Cardiac fibroblast (primary cell): ENCODE measurements at regions not wholly inside any gene's neighbourhood (a gene's known extent, or its start where the extent isn't known, plus 50 kb on each side); places are given as distances from the start of the nearest gene placed in this dataset.

Experiments used
- DNase-seq, 2 donors: peaks; one replicate each; pipeline versions ENCODE4 v3.0.0 to v3.0.0-alpha.2; 2010; ENCODE audit warnings: low read depth in 2 of 2
- H3K4me3 ChIP-seq, 2 donors: replicated peaks in 1 of 2; 1 replicate in 1 of 2; 2 replicates in 1 of 2; pipeline ENCODE4 v1.5.1; 2011; ENCODE audit warnings: low read depth in 2 of 2, low read length in 2 of 2, mild to moderate bottlenecking in 2 of 2, moderate library complexity in 1 of 2
- TF ChIP-seq, protein P1 (sequence below): IDR thresholded peaks from one replicate; pipeline ENCODE4 v1.5.1; 2011; ENCODE audit warnings: low read depth, mild to moderate bottlenecking, low read length, inconsistent platforms

DNA sequence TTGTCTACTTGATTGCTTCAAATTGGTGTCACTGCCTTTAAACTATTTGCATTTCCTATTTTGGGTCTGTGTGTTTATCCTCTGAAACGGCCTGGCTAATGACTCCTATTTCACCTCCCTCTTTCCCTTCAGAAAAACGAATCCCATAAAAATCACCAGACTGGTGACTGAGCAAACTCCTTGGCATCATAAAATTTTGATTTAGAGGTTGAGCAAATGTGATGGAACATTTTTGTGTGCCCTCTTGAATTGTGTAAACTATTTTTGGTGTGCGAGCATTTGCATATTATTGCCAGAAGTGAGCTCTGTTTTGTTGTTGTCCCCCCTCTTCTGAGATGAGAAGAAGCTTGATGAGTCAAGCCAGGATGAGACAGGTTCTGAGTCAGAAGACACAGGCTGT lies 316.1 kb downstream of the AJAP1 start:
- H3K4me3 ChIP-seq, result no peak overlapping the region
- no peak for DNase-seq
- TF ChIP-seq, protein P1, sequence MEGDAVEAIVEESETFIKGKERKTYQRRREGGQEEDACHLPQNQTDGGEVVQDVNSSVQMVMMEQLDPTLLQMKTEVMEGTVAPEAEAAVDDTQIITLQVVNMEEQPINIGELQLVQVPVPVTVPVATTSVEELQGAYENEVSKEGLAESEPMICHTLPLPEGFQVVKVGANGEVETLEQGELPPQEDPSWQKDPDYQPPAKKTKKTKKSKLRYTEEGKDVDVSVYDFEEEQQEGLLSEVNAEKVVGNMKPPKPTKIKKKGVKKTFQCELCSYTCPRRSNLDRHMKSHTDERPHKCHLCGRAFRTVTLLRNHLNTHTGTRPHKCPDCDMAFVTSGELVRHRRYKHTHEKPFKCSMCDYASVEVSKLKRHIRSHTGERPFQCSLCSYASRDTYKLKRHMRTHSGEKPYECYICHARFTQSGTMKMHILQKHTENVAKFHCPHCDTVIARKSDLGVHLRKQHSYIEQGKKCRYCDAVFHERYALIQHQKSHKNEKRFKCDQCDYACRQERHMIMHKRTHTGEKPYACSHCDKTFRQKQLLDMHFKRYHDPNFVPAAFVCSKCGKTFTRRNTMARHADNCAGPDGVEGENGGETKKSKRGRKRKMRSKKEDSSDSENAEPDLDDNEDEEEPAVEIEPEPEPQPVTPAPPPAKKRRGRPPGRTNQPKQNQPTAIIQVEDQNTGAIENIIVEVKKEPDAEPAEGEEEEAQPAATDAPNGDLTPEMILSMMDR, result no peak

DNA sequence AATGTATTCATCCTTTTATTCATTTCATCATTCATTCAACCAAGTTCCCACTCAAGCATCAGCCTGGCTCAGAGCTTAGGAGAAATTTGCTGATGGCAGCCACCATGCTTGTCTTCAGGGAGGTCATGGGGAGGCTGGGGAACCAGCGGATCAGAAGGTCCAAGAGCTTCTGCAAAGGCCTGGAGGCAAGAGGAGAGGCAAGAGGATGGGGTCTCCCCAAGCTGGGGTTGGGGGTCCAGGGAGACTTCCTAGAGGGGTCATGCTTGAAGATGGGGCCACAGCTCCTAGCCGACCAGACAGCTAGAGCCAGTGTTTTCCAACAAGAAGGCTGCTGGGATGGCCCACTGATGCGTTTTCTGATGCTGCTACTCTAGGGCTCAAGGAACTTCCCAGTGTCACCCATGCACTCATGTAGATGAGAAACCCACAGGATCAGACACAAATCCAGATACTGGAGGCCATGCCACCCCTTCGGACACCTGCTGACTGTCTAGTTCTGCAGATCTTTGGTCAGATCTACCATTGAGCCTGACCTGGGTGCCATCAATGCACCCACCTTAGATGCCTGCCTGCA lies 315.2 kb downstream of the AJAP1 start:
- no peak for DNase-seq
- no peak overlapping the region for H3K4me3 ChIP-seq
- TF ChIP-seq, protein P1, result no peak

DNA sequence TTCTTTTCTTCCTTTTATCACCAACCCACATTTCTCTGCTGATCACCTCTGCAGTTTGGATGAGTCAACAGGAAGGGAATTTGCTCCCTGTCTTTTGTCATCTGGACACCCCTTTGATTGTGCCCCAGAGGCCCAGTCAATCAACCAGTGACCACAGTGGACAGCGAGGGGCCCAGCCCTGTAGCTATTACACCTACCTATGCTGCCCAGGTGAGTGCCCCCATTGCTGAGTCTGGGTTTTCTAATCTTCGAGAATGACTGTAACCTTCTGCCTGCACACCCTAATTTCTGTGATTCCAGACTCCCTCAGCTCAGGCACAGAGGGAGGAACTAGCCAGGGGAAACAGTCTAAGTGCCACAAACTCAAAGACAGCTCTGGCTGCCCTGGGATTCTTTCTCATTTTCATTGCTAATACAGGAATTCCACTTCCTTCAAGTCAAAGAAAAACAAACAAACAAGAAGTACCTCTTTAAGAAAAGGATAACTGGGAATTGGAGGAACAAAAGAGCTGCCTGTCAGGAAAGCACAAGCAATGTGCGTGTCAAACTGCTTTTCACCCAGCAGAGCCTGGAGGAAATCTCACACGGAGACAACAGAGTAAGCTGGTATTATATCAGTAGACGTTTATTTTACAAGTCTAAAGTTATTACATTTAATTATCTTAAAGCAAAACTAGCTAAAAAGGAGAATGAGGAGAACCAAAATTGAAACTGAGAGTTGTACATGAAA lies 311.1 kb downstream of the AJAP1 start:
- TF ChIP-seq, protein P1, result no peak
- DNase-seq, result no peak
- no peak overlapping the region for H3K4me3 ChIP-seq

DNA sequence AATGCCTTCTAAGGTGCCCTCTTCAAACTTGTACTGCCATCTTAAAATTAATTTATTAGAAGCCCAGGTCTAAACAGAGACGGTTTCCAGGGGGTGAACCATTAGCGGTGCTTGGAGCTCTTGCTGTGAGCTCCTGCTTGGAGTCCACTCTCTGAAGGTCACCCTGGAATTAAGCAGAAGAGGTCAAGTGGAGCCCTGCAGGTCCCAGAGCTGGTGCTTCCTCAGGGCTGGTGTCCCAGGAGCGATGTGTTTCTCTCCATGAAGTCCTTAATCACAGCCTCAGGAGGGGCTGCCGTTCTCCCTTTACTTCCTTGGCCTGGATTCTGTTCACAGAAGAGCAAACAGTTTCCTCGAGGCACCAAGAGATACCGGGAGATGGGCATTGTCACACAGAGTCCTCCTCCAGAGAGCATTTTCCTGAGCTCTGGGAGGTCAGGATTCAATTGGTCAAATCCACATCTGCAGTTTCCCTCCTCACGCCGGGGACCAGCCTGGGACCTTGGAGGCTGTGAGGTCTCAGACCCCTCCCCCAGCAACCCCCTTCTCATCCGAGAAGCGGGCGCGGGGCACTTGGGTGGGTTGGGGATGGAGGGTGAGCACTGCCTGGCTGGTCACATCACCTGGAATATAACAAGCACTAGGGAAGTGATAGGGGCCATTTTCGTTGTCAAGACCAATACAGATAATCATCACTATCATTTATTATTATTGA lies 310.4 kb downstream of the AJAP1 start:
- TF ChIP-seq, protein P1, result no peak
- H3K4me3 ChIP-seq, result no peak overlapping the region
- DNase-seq, result no peak

DNA sequence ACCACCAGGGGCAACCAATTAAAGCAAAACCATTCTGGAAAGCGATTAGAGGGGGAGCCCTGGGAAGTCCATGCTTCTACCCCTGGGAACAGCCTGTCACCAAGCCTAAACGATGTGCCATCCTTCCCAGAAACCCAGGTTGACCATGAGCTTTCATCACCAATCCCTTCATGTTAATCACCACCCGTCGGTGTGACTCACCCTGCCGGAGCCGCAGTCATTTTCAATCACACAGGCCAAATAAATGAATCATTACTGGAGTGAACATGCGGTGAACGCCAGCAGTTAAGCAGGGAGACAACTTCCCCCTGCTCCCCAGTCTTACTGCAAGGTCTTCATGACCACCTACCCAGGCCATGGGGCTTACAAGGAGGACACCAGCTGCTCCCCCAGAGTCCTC lies 308.8 kb downstream of the AJAP1 start:
- no peak overlapping the region for H3K4me3 ChIP-seq
- DNase-seq, result peak in 1 of 2 donors; percentile 33
- TF ChIP-seq, protein P1, result no peak

DNA sequence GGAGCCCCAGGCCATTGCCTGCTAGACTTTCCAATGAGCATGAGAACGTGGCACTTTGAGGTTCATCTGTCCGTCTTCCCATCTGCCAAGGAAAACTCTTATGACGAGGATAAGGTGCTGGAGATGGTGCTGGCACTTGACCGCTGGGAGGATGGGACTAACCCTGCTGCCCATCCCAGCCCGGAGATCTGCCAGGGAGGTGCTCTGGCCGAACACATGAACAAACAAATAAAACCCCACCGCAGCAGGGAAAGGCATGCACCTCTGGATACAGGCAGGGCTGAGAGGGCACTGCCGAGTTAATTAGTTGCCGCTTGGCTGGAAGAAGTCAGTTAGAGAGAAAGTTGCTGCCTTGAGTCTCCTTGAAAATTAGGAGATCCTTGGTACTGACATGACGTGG lies 308.4 kb downstream of the AJAP1 start:
- no peak overlapping the region for H3K4me3 ChIP-seq
- TF ChIP-seq, protein P1, result no peak
- no peak for DNase-seq
